ENCODE measurements at regions not wholly inside any gene's neighbourhood (a gene's known extent, or its start where the extent isn't known, plus 50 kb on each side); places are given as distances from the start of the nearest gene placed in this dataset.
"Not testable (repeated sequence)": the region's sequence is repeated elsewhere in the genome, so short reads cannot be mapped to it uniquely, and the experiment has no call there.

- in situ Hi-C loops (cut with MboI; ENCODE audit: low sequenced_read_pairs, unreplicated experiment) = no loop called here
- TF ChIP-seq, protein P1, sequence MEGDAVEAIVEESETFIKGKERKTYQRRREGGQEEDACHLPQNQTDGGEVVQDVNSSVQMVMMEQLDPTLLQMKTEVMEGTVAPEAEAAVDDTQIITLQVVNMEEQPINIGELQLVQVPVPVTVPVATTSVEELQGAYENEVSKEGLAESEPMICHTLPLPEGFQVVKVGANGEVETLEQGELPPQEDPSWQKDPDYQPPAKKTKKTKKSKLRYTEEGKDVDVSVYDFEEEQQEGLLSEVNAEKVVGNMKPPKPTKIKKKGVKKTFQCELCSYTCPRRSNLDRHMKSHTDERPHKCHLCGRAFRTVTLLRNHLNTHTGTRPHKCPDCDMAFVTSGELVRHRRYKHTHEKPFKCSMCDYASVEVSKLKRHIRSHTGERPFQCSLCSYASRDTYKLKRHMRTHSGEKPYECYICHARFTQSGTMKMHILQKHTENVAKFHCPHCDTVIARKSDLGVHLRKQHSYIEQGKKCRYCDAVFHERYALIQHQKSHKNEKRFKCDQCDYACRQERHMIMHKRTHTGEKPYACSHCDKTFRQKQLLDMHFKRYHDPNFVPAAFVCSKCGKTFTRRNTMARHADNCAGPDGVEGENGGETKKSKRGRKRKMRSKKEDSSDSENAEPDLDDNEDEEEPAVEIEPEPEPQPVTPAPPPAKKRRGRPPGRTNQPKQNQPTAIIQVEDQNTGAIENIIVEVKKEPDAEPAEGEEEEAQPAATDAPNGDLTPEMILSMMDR (IDR thresholded peaks at IDR 0.05; ENCODE audit: borderline replicate concordance, control extremely low read depth, extremely low read depth, insufficient read depth, missing control alignments) = no peak
- no peak for DNase-seq (ENCODE audit: low spot score)
Observed at GRCh38 chr2:67186326-67186725, 210.8 kb upstream of the ETAA1 start.

GRCh38 chr2:67186871-67187270 lies 210.3 kb upstream of the ETAA1 start:
- in situ Hi-C loops (cut with MboI; ENCODE audit: low sequenced_read_pairs, unreplicated experiment) = no loop called here
- TF ChIP-seq, protein P1 (IDR thresholded peaks at IDR 0.05; ENCODE audit: borderline replicate concordance, control extremely low read depth, extremely low read depth, insufficient read depth, missing control alignments) = no peak
- no peak for DNase-seq (ENCODE audit: low spot score)

GRCh38 chr2:67195327-67195726 lies 201.8 kb upstream of the ETAA1 start:
- in situ Hi-C loops (cut with MboI; ENCODE audit: low sequenced_read_pairs, unreplicated experiment); DNase-seq (ENCODE audit: low spot score): not testable (repeated sequence)

DNA sequence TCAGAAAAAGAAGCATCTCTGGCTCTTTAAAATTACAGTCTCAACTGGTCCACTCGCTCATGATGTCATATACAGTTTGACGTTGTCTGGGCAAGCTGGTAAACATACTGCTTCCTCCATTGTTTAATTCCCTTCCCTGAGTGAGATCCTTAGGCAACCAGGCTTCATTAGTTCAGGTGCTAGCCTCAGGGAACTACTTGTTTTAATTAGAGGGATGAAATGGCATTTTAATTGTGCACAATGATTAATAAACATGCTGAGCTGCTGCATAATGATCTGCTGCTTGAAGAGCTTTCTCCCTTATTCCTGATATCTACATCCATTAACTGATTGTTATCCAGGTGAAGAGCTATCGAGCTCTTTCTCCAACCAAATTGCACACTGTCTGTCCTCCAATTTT lies 195.6 kb upstream of the ETAA1 start:
- in situ Hi-C loops (cut with MboI; ENCODE audit: low sequenced_read_pairs, unreplicated experiment) = no loop called here
- DNase-seq (ENCODE audit: low spot score) = no peak
- TF ChIP-seq, protein P1 (IDR thresholded peaks at IDR 0.05; ENCODE audit: borderline replicate concordance, control extremely low read depth, extremely low read depth, insufficient read depth, missing control alignments) = no peak

GRCh38 chr2:67204349-67204748 lies 192.8 kb upstream of the ETAA1 start:
- TF ChIP-seq, protein P1 (IDR thresholded peaks at IDR 0.05; ENCODE audit: borderline replicate concordance, control extremely low read depth, extremely low read depth, insufficient read depth, missing control alignments) = no peak
- in situ Hi-C loops (cut with MboI; ENCODE audit: low sequenced_read_pairs, unreplicated experiment) = no loop called here
- no peak for DNase-seq (ENCODE audit: low spot score)

DNA sequence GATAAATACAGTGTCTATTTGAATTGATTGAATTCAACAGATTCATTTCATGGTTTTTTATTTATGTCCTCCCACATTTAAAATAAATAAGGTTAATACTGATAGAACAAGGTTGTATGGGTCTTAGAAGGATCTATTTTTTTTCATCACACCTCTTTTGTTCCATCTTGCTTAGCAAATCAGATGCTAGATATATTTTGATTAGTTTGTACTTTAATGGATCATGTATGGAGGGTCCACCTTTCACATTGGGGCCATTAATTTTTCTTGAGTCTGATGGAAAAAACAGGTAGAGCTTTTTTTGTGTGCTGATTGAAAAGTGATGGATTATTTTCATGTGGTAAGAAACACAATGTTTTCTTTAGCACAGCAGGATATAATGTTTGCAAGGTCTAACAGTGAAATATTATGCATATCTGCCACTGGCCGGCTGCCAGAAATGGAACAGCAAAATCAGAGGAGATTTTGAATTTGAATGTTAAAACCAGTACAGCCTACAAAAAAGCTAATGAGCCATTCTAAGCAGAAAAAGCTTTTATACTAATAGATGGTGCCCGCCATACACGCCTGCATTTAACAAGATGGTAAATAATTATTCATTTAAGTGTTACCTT lies 188.1 kb upstream of the ETAA1 start:
- TF ChIP-seq, protein P1 (IDR thresholded peaks at IDR 0.05; ENCODE audit: borderline replicate concordance, control extremely low read depth, extremely low read depth, insufficient read depth, missing control alignments) = no peak
- in situ Hi-C loops (cut with MboI; ENCODE audit: low sequenced_read_pairs, unreplicated experiment) = no loop called here
- no peak for DNase-seq (ENCODE audit: low spot score)

GRCh38 chr2:67210430-67210829 lies 186.7 kb upstream of the ETAA1 start:
- DNase-seq (ENCODE audit: low spot score) = no peak
- in situ Hi-C loops (cut with MboI; ENCODE audit: low sequenced_read_pairs, unreplicated experiment) = no loop called here

More at GRCh38 chr2:67210430-67210829, 186.7 kb upstream of the ETAA1 start:
- TF ChIP-seq, protein P1 (IDR thresholded peaks at IDR 0.05; ENCODE audit: borderline replicate concordance, control extremely low read depth, extremely low read depth, insufficient read depth, missing control alignments) = no peak

Measured in GM13976 (cell line).